ENCODE measurements at regions not wholly inside any gene's neighbourhood (a gene's known extent, or its start where the extent isn't known, plus 50 kb on each side); places are given as distances from the start of the nearest gene placed in this dataset.

DNA sequence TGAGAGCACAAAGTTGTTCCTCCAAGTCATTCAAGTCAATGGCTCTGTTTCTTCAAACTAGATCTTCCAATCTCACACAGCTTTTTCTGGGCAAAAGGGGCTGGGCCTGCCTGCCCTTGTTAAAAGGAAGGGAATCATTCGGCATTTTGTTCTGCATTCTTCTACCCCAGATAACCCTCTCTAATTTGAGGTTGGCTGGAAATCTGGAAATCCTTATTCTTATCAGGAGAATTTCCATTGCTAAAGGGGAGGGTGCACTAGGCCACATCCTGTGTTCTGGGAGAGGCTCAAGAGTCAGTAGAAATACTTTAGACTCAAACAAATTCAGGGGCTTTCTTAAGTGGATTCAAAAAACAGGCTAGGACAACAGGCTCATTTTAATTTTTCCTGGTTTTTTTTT lies 384.7 kb upstream of the ZNF462 start:
- ATAC-seq = no peak
- Histone ChIP-seq H3K4me3 (no peak overlapping the region), H3K9me3 (peaks cover 0 to 6% (median 0%) of the 10 kb centered on the region in 3 donors), H3K27me3 (no peaks in the 10 kb centered on the region), H3K4me1 (no peaks in the 10 kb centered on the region), H3K27ac (no peak overlapping the region), H3K36me3 (no peaks in the 10 kb centered on the region)
- WGBS, 2 donors (ENCODE audit: low coverage in 1 of 2) = 20 to 70% methylated on average over 1 of the region's 1 CpG
- TF ChIP-seq EP300 (IDR thresholded peaks at IDR 0.05) = no peak
- TF ChIP-seq POLR2A (IDR thresholded peaks at IDR 0.05) = no peak
- TF ChIP-seq, protein P1, sequence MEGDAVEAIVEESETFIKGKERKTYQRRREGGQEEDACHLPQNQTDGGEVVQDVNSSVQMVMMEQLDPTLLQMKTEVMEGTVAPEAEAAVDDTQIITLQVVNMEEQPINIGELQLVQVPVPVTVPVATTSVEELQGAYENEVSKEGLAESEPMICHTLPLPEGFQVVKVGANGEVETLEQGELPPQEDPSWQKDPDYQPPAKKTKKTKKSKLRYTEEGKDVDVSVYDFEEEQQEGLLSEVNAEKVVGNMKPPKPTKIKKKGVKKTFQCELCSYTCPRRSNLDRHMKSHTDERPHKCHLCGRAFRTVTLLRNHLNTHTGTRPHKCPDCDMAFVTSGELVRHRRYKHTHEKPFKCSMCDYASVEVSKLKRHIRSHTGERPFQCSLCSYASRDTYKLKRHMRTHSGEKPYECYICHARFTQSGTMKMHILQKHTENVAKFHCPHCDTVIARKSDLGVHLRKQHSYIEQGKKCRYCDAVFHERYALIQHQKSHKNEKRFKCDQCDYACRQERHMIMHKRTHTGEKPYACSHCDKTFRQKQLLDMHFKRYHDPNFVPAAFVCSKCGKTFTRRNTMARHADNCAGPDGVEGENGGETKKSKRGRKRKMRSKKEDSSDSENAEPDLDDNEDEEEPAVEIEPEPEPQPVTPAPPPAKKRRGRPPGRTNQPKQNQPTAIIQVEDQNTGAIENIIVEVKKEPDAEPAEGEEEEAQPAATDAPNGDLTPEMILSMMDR (IDR thresholded peaks at IDR 0.05) = no peak
- TF ChIP-seq POLR2AphosphoS5 (IDR thresholded peaks at IDR 0.05) = no peak

DNA sequence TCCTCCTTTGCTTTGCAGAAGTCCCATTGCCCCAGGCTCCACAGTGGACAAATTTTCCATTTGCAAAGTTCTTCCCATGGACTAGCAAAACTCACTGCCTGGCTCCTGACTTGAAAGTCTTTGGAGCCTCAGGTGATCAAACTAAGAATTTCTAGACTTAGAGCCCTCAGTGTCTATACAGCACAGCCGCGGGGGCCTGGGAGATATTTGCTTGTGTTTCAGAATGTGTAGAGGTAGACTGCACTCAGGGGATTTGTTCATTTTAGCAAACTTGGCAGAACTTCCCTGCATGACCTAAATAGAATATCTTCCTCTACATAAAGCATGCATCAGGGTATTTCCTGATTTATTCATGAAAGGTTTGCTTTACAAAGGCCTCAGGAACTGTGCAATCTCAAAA lies 384.2 kb upstream of the ZNF462 start:
- Histone ChIP-seq H3K27ac (no peak overlapping the region), H3K36me3 (no peaks in the 10 kb centered on the region), H3K4me3 (no peak overlapping the region), H3K4me1 (no peaks in the 10 kb centered on the region), H3K9me3 (peaks cover 0 to 2% (median 0%) of the 10 kb centered on the region in 3 donors), H3K27me3 (no peaks in the 10 kb centered on the region)
- 50 to 52% methylated on average over 2 of the region's 2 CpGs for WGBS, 2 donors (ENCODE audit: low coverage in 1 of 2)
- ATAC-seq = no peak
- TF ChIP-seq, protein P1 (IDR thresholded peaks at IDR 0.05) = no peak
- no peak for TF ChIP-seq POLR2AphosphoS5 (IDR thresholded peaks at IDR 0.05)
- no peak for TF ChIP-seq EP300 (IDR thresholded peaks at IDR 0.05)
- TF ChIP-seq POLR2A (IDR thresholded peaks at IDR 0.05) = no peak

DNA sequence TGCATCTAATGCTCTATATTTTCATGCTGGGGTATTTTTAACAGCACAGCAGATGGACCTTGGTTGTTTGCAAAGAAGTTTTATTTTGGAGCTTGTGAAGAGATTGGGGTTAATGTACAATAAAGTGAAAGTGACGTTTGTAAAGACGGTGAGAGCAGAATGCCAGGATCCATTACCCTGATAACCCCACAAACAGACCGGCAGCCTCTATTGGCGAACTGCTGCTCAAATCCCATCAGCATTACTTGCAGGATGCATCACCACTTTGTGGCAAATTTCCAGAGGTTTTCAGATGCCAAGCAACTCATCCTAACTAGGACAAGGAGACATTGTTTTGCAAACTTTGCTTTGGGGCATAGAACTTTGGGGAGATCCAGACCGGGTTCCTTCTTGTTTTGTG lies 383.3 kb upstream of the ZNF462 start:
- WGBS, 2 donors (ENCODE audit: low coverage in 1 of 2) = 60 to 67% methylated on average over 1 to 5 of the region's 5 CpGs
- H3K27ac ChIP-seq = no peak overlapping the region
- TF ChIP-seq POLR2A (IDR thresholded peaks at IDR 0.05) (no peak), EP300 (IDR thresholded peaks at IDR 0.05) (no peak), POLR2AphosphoS5 (IDR thresholded peaks at IDR 0.05) (no peak)
- TF ChIP-seq, protein P1 (IDR thresholded peaks at IDR 0.05) = no peak
- H3K9me3 ChIP-seq = no peaks in the 10 kb centered on the region
- H3K27me3 ChIP-seq = no peaks in the 10 kb centered on the region
- H3K36me3 ChIP-seq = no peaks in the 10 kb centered on the region
- ATAC-seq = no peak
- no peaks in the 10 kb centered on the region for H3K4me1 ChIP-seq
- H3K4me3 ChIP-seq = no peak overlapping the region

DNA sequence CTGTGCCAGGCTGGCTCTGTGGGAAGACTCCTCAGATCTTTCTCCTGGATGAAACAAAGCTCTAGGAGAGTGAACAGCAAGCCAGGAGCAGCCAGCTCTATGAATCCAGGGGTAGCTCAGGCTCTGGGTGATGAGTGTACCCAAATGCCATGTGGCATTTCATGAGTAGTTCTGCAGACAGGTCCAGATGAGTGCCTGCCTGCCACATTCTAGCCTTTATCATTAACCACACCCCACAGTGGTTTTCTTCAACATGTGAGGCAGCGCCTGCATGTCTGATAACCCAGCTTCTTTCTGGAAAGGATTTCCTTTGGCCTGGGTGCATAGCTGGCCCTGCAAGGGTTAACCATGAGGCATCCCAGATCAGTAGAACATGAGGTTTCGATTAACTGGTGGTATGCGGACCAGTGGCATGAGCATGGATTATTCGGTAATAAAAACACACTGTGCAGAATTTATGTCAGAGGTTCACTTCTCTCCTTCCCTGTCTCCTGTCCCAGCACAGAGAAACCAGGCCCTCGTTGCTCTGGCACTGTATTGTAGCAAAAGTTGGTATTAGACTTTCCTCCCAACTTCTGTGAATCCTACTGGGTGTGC lies 381.9 kb upstream of the ZNF462 start:
- Histone ChIP-seq H3K4me3 (no peak overlapping the region), H3K9me3 (no peaks in the 10 kb centered on the region), H3K27me3 (no peaks in the 10 kb centered on the region), H3K27ac (no peak overlapping the region), H3K36me3 (no peaks in the 10 kb centered on the region), H3K4me1 (no peaks in the 10 kb centered on the region)
- ATAC-seq = no peak
- TF ChIP-seq POLR2AphosphoS5 (IDR thresholded peaks at IDR 0.05) (no peak), EP300 (IDR thresholded peaks at IDR 0.05) (no peak), POLR2A (IDR thresholded peaks at IDR 0.05) (no peak)
- TF ChIP-seq, protein P1 (IDR thresholded peaks at IDR 0.05) = no peak
- WGBS, 2 donors (ENCODE audit: low coverage in 1 of 2) = 63 to 69% methylated on average over 2 to 5 of the region's 5 CpGs

DNA sequence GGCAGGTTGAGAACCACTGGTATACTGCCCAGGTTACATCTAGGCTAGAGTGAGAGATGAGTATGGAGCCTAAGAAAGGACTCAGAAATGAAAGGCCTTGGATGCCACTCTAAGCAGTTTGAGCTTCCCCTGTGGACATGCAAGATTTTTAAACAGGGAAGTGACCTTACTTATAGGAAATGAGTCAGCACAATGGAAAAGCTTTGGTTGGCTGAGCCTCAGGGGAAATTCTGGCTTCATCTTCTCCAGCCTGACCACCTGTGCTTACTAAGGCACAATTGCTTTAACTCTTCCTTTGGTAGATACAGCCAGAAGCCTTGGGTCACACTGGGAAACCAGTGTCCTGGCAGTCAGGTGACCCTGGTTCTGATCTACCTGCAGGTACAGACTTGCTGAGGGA lies 380.2 kb upstream of the ZNF462 start:
- Histone ChIP-seq H3K4me1 (no peaks in the 10 kb centered on the region), H3K9me3 (no peaks in the 10 kb centered on the region), H3K4me3 (no peak overlapping the region), H3K27me3 (no peaks in the 10 kb centered on the region), H3K27ac (no peak overlapping the region), H3K36me3 (no peaks in the 10 kb centered on the region)
- TF ChIP-seq, protein P1 (IDR thresholded peaks at IDR 0.05) = no peak
- TF ChIP-seq POLR2AphosphoS5 (IDR thresholded peaks at IDR 0.05) = no peak
- TF ChIP-seq POLR2A (IDR thresholded peaks at IDR 0.05) = no peak
- TF ChIP-seq EP300 (IDR thresholded peaks at IDR 0.05) = no peak
- ATAC-seq = no peak
